ENCODE measurements at regions not wholly inside any gene's neighbourhood (a gene's known extent, or its start where the extent isn't known, plus 50 kb on each side); places are given as distances from the start of the nearest gene placed in this dataset.

GRCh38 chr7:85341121-85341520 lies 154.3 kb upstream of the SEMA3D start:
- no peak for TF ChIP-seq FOXM1 (IDR thresholded peaks at IDR 0.05; ENCODE audit: borderline replicate concordance, low read depth)
- no peak for TF ChIP-seq REST (IDR thresholded peaks at IDR 0.05; ENCODE audit: low read depth)
- no peak for TF ChIP-seq TAF1 (IDR thresholded peaks at IDR 0.05; ENCODE audit: low read depth)
- no peak for TF ChIP-seq TCF12 (IDR thresholded peaks at IDR 0.05; ENCODE audit: low read depth)
- TF ChIP-seq EP300 (IDR thresholded peaks at IDR 0.05; ENCODE audit: borderline replicate concordance): no peak
- TF ChIP-seq ZBTB7A (IDR thresholded peaks at IDR 0.05; ENCODE audit: low read depth): no peak

Data from Ishikawa (cell line).